GM12878 (cell line): ENCODE measurements at regions not wholly inside any gene's neighbourhood (a gene's known extent, or its start where the extent isn't known, plus 50 kb on each side); places are given as distances from the start of the nearest gene placed in this dataset.

Experiments used
- ATAC-seq: fragments of 200-7000 bp; cut with Tn5 transposase; 3 replicates; pipeline ENCODE4 v1.9.1; 2020; ENCODE audit warnings: mild to moderate bottlenecking, moderate library complexity
- BruUV-seq: library from RNA; stranded (reverse); fragments of 400-500 nt; replicated peaks from 2 replicates; lab custom pipeline; 2021; lab: Mats Ljungman, UMichigan
- CTCF ChIA-PET: fragments of 300-600 bp; sonication (Branson Sonifier 250); formaldehyde crosslinking; extraction: SDS; loops from one replicate; lab custom pipeline; 2021; ENCODE audit warnings: inconsistent platforms; lab: Yijun Ruan, JAX
- POLR2A ChIA-PET: fragments of 350-600 bp; formaldehyde crosslinking; extraction: SDS; loops from one replicate; lab custom pipeline; 2021; ENCODE audit warnings: inconsistent platforms; lab: Charles Lee
- RAD21 ChIA-PET: fragments of 300-600 bp; sonication (Branson Sonifier 250); formaldehyde crosslinking; loops from one replicate; lab custom pipeline; 2023; ENCODE audit warnings: antibody characterized with exemption; ENCODE audit not compliant: unreplicated experiment; lab: Charles Lee
- SMC1A ChIA-PET: fragments of 300-600 bp; sonication (Branson Sonifier 250); formaldehyde crosslinking; loops from one replicate; lab custom pipeline; 2023; ENCODE audit not compliant: unreplicated experiment, uncharacterized antibody; lab: Charles Lee
- DNase-seq: peaks from one replicate; pipeline ENCODE4 v3.0.0-alpha.2; 2011; ENCODE audit warnings: low read depth, low spot score
- FAIRE-seq: peaks from 3 replicates; lab custom pipeline; 2011; peaks lifted over from hg19 to GRCh38; lab: Jason Lieb, UNC
- H2AFZ ChIP-seq: 2 replicates; pipeline ENCODE4 v1.6.0; 2011; ENCODE audit warnings: low read depth, low read length, control low read depth; ENCODE audit not compliant: control insufficient read depth
- H3K27ac ChIP-seq: 2 replicates; pipeline ENCODE4 v1.5.1; 2011; ENCODE audit warnings: control low read depth; ENCODE audit not compliant: control insufficient read depth, insufficient read depth
- H3K27me3 ChIP-seq, 2 experiments: replicated peaks in 1 of 2; 2 replicates each; pipeline versions ENCODE4 v1.6.0 to v1.6.1; 2011; ENCODE audit warnings: low read length in 1 of 2; ENCODE audit not compliant: control insufficient read depth in 2 of 2, insufficient read depth in 2 of 2
- H3K36me3 ChIP-seq, 2 experiments: 2 replicates each; pipeline ENCODE4 v1.5.1; 2011; ENCODE audit warnings: low read length in 1 of 2; ENCODE audit not compliant: control insufficient read depth in 2 of 2, insufficient read depth in 2 of 2
- H3K4me1 ChIP-seq: 2 replicates; pipeline ENCODE4 v1.6.1; 2011; ENCODE audit warnings: mild to moderate bottlenecking, low read length, moderate library complexity, mixed read lengths; ENCODE audit not compliant: control insufficient read depth, insufficient read depth
- H3K4me2 ChIP-seq: 2 replicates; pipeline ENCODE4 v1.6.0; 2011; ENCODE audit warnings: control low read depth; ENCODE audit not compliant: control insufficient read depth, insufficient read depth
- H3K4me3 ChIP-seq: fragments of 200-600 bp; sonication (generic); 2 replicates; pipeline ENCODE4 v1.5.1; 2016
- H3K79me2 ChIP-seq: 2 replicates; pipeline ENCODE4 v1.6.0; 2011; ENCODE audit warnings: low read length; ENCODE audit not compliant: control insufficient read depth, insufficient read depth
- H3K9ac ChIP-seq: 2 replicates; pipeline ENCODE4 v1.8.0; 2011; ENCODE audit warnings: low read length, control low read depth, mixed read lengths; ENCODE audit not compliant: control insufficient read depth, insufficient read depth
- H3K9me3 ChIP-seq: replicated peaks from 3 replicates; pipeline ENCODE4 v1.5.1; 2011; ENCODE audit warnings: mild to moderate bottlenecking, low read length; ENCODE audit not compliant: control insufficient read depth, insufficient read depth
- H4K20me1 ChIP-seq: 2 replicates; pipeline ENCODE4 v1.6.0; 2011; ENCODE audit not compliant: control insufficient read depth, insufficient read depth
- ATF7 ChIP-seq: fragments of 450-650 bp; IDR thresholded peaks from 2 replicates; pipeline ENCODE4 v1.6.1; 2016; ENCODE audit warnings: low read depth, mild to moderate bottlenecking
- CEBPB ChIP-seq, 2 experiments: fragments of 150-350 bp in 1 of 2; IDR thresholded peaks; 2 replicates each; pipeline ENCODE4 v1.6.1; 2012 to 2014; ENCODE audit warnings: low read depth in 2 of 2, low read length in 2 of 2, borderline replicate concordance in 1 of 2, inconsistent platforms in 1 of 2
- E2F4 ChIP-seq: IDR thresholded peaks from 2 replicates; pipeline ENCODE4 v1.6.1; 2012; ENCODE audit warnings: low read depth, low read length, improper control_type of control experiment
- EP300 ChIP-seq, 2 experiments: fragments of 150-350 bp in 1 of 2; IDR thresholded peaks; 2 replicates each; pipeline ENCODE4 v1.6.1; 2011 to 2012; ENCODE audit warnings: low read depth in 2 of 2, low read length in 2 of 2, borderline replicate concordance in 1 of 2, improper control_type of control experiment in 1 of 2, inconsistent platforms in 1 of 2; ENCODE audit not compliant: control insufficient read depth in 1 of 2
- GATAD2B ChIP-seq: fragments of 450-650 bp; conservative IDR thresholded peaks from 2 replicates; pipeline ENCODE4 v1.6.1; 2017; ENCODE audit warnings: low read depth, mild to moderate bottlenecking, moderate library complexity
- KLF5 ChIP-seq: fragments of 450-650 bp; IDR thresholded peaks from 2 replicates; pipeline ENCODE4 v1.6.1; 2014; ENCODE audit warnings: mild to moderate bottlenecking; ENCODE audit not compliant: partially characterized antibody
- MAX ChIP-seq: IDR thresholded peaks from 2 replicates; pipeline ENCODE4 v1.6.1; 2012; ENCODE audit warnings: low read depth, low read length, improper control_type of control experiment
- MEF2B ChIP-seq: fragments of 450-650 bp; IDR thresholded peaks from 2 replicates; pipeline ENCODE4 v1.6.1; 2018; ENCODE audit warnings: mild to moderate bottlenecking, moderate library complexity; ENCODE audit not compliant: partially characterized antibody, poor library complexity, severe bottlenecking
- MYC ChIP-seq: IDR thresholded peaks from 2 replicates; pipeline ENCODE4 v1.6.1; 2011; ENCODE audit warnings: mild to moderate bottlenecking, low read length, moderate library complexity, inconsistent platforms; ENCODE audit not compliant: insufficient read depth, insufficient replicate concordance, insufficient read length, severe bottlenecking
- NFIC ChIP-seq: IDR thresholded peaks from 2 replicates; pipeline ENCODE4 v1.6.1; 2012; ENCODE audit warnings: low read depth, mild to moderate bottlenecking, inconsistent platforms, low read length, moderate library complexity
- NR2C1 ChIP-seq: fragments of 450-650 bp; IDR thresholded peaks from 2 replicates; pipeline ENCODE4 v1.6.1; 2017; ENCODE audit warnings: antibody characterized with exemption, mild to moderate bottlenecking, moderate library complexity
- NR2C2 ChIP-seq: IDR thresholded peaks from 2 replicates; pipeline ENCODE4 v1.6.1; 2011; ENCODE audit warnings: borderline replicate concordance, low read depth; ENCODE audit not compliant: control insufficient read depth, insufficient read length
- PML ChIP-seq: IDR thresholded peaks from 2 replicates; pipeline ENCODE4 v1.6.1; 2012; ENCODE audit warnings: low read length, inconsistent platforms
- RELB ChIP-seq: fragments of 450-650 bp; IDR thresholded peaks from 2 replicates; pipeline ENCODE4 v1.6.1; 2017; ENCODE audit warnings: low read depth, mild to moderate bottlenecking, moderate library complexity
- RUNX3 ChIP-seq: IDR thresholded peaks from 2 replicates; pipeline ENCODE4 v1.6.1; 2012; ENCODE audit warnings: low read length, inconsistent platforms
- SPI1 ChIP-seq: IDR thresholded peaks from 2 replicates; pipeline ENCODE4 v1.6.1; 2011; ENCODE audit warnings: low read depth, mild to moderate bottlenecking, low read length, moderate library complexity, borderline replicate concordance; ENCODE audit not compliant: insufficient read depth
- STAT3 ChIP-seq: IDR thresholded peaks from 2 replicates; pipeline ENCODE4 v1.6.1; 2011; ENCODE audit warnings: low read depth, low read length, improper control_type of control experiment
- ZNF592 ChIP-seq: fragments of 450-650 bp; IDR thresholded peaks from 2 replicates; pipeline ENCODE4 v1.6.1; 2017; ENCODE audit warnings: mild to moderate bottlenecking, moderate library complexity
- WGBS: methylation state at CpG from one replicate; pipeline ENCODE4 v1.1.6; 2016; ENCODE audit warnings: low lambda C conversion rate; ENCODE audit not compliant: insufficient replicate concordance, insufficient coverage; ENCODE audit errors: missing lambda C conversion rate; 5-methylcytosine and 5-hydroxymethylcytosine counted together
- in situ Hi-C: fragments of 300-500 bp; cut with MboI; formaldehyde crosslinking; loops from 9 replicates; pipeline ENCODE4 v1.14.3; 2018; ENCODE audit warnings: mixed read lengths
- intact Hi-C: fragments of 100-400 bp; cut with micrococcal nuclease; formaldehyde crosslinking; loops from one replicate; pipeline ENCODE4 v1.14.2; 2022; ENCODE audit not compliant: unreplicated experiment

GRCh38 chr4:30543057-30543456, 177.1 kb upstream of the PCDH7 start:
- Histone ChIP-seq H3K79me2 (no peaks in the 10 kb centered on the region), H3K4me2 (no peak overlapping the region), H3K9ac (no peak overlapping the region), H3K9me3 (no peaks in the 10 kb centered on the region), H2AFZ (no peak overlapping the region), H3K4me1 (no peaks in the 10 kb centered on the region), H4K20me1 (no peaks in the 10 kb centered on the region), H3K36me3 (no peaks in the 10 kb centered on the region), H3K4me3 (no peak overlapping the region), H3K27ac (no peak overlapping the region), H3K27me3 (no peaks in the 10 kb centered on the region)
- ChIA-PET CTCF (no interaction called here), SMC1A (interaction anchor here (0.9 to 1.3 kb wide), 5 partner anchors 9 to 90 kb away, joined by 3 to 4 read pairs (median 3); no protein-coding TSS in a partner anchor), POLR2A (interaction anchor here (0.7 kb wide), 1 partner anchor 1383 kb away, joined by 3 read pairs; no protein-coding TSS in a partner anchor), RAD21 (no interaction called here)
- DNase-seq (no peak), FAIRE-seq (no peak), ATAC-seq (no peak)
- intact Hi-C loops (no loop called here), in situ Hi-C loops (no loop called here)
- 0% methylated on average over 1 of the region's 1 CpG for WGBS
- no peak for TF ChIP-seq MYC
- TF ChIP-seq RELB, result no peak
- TF ChIP-seq GATAD2B, result no peak
- TF ChIP-seq SPI1, result no peak
- TF ChIP-seq NR2C1, result no peak
- TF ChIP-seq CEBPB (IDR thresholded peaks at IDR 0.05; ENCODE audit: borderline replicate concordance in 1 of 2, low read depth in 2 of 2, low read length in 2 of 2), result no peak
- no peak for TF ChIP-seq MAX
- TF ChIP-seq STAT3, result no peak
- TF ChIP-seq MEF2B, result no peak
- no peak for TF ChIP-seq ATF7
- no peak for TF ChIP-seq KLF5
- TF ChIP-seq NR2C2, result no peak
- no peak for TF ChIP-seq ZNF592
- no peak for TF ChIP-seq EP300 (IDR thresholded peaks at IDR 0.05; ENCODE audit: borderline replicate concordance in 1 of 2, control insufficient read depth in 1 of 2, low read depth in 2 of 2, low read length in 2 of 2)
- TF ChIP-seq RUNX3, result no peak
- TF ChIP-seq PML, result no peak
- TF ChIP-seq NFIC, result no peak
- no peak for TF ChIP-seq E2F4
- no TSS peak for BruUV-seq
